ENCODE measurements at regions not wholly inside any gene's neighbourhood (a gene's known extent, or its start where the extent isn't known, plus 50 kb on each side); places are given as distances from the start of the nearest gene placed in this dataset.

- H3K4me1 ChIP-seq (ENCODE audit: control insufficient read depth, insufficient read depth, low read length) = no peaks in the 10 kb centered on the region
- H3K36me3 ChIP-seq (ENCODE audit: control insufficient read depth, insufficient read depth, low read length) = no peaks in the 10 kb centered on the region
- no peaks in the 10 kb centered on the region for H3K27me3 ChIP-seq (ENCODE audit: control insufficient read depth, insufficient read depth, low read length)
- H3K4me3 ChIP-seq (ENCODE audit: low read depth, low read length) = no peak overlapping the region
- no peak overlapping the region for H3K9ac ChIP-seq (ENCODE audit: low read depth, low read length)
- peaks cover 19% of the 10 kb centered on the region for H3K9me3 ChIP-seq (ENCODE audit: control insufficient read depth, insufficient read depth, low read length)
Measured at GRCh38 chr1:193434319-193434718, 247.9 kb upstream of the B3GALT2 start.

- Histone ChIP-seq H3K9ac (ENCODE audit: low read depth, low read length) (no peak overlapping the region), H3K36me3 (ENCODE audit: control insufficient read depth, insufficient read depth, low read length) (no peaks in the 10 kb centered on the region), H3K4me3 (ENCODE audit: low read depth, low read length) (no peak overlapping the region), H3K4me1 (ENCODE audit: control insufficient read depth, insufficient read depth, low read length) (no peaks in the 10 kb centered on the region), H3K9me3 (ENCODE audit: control insufficient read depth, insufficient read depth, low read length) (peaks cover 19% of the 10 kb centered on the region), H3K27me3 (ENCODE audit: control insufficient read depth, insufficient read depth, low read length) (no peaks in the 10 kb centered on the region)
Measured at GRCh38 chr1:193433599-193433998, 247.2 kb upstream of the B3GALT2 start.

- Histone ChIP-seq H3K4me3 (ENCODE audit: low read depth, low read length) (no peak overlapping the region), H3K4me1 (ENCODE audit: control insufficient read depth, insufficient read depth, low read length) (no peaks in the 10 kb centered on the region), H3K9ac (ENCODE audit: low read depth, low read length) (no peak overlapping the region), H3K36me3 (ENCODE audit: control insufficient read depth, insufficient read depth, low read length) (no peaks in the 10 kb centered on the region), H3K27me3 (ENCODE audit: control insufficient read depth, insufficient read depth, low read length) (no peaks in the 10 kb centered on the region), H3K9me3 (ENCODE audit: control insufficient read depth, insufficient read depth, low read length) (peaks cover 19% of the 10 kb centered on the region)
Measured at GRCh38 chr1:193432979-193433587, 246.7 kb upstream of the B3GALT2 start.

- Histone ChIP-seq H3K4me3 (ENCODE audit: low read depth, low read length) (no peak overlapping the region), H3K9me3 (ENCODE audit: control insufficient read depth, insufficient read depth, low read length) (peaks cover 19% of the 10 kb centered on the region), H3K27me3 (ENCODE audit: control insufficient read depth, insufficient read depth, low read length) (no peaks in the 10 kb centered on the region), H3K9ac (ENCODE audit: low read depth, low read length) (no peak overlapping the region), H3K36me3 (ENCODE audit: control insufficient read depth, insufficient read depth, low read length) (no peaks in the 10 kb centered on the region), H3K4me1 (ENCODE audit: control insufficient read depth, insufficient read depth, low read length) (no peaks in the 10 kb centered on the region)
Measured at GRCh38 chr1:193431265-193431977, 245.0 kb upstream of the B3GALT2 start.

- Histone ChIP-seq H3K4me3 (ENCODE audit: low read depth, low read length) (no peak overlapping the region), H3K4me1 (ENCODE audit: control insufficient read depth, insufficient read depth, low read length) (no peaks in the 10 kb centered on the region), H3K9ac (ENCODE audit: low read depth, low read length) (no peak overlapping the region), H3K27me3 (ENCODE audit: control insufficient read depth, insufficient read depth, low read length) (no peaks in the 10 kb centered on the region), H3K9me3 (ENCODE audit: control insufficient read depth, insufficient read depth, low read length) (peaks cover 5% of the 10 kb centered on the region), H3K36me3 (ENCODE audit: control insufficient read depth, insufficient read depth, low read length) (no peaks in the 10 kb centered on the region)
Measured at GRCh38 chr1:193427524-193427923, 241.1 kb upstream of the B3GALT2 start.

- Histone ChIP-seq H3K4me1 (ENCODE audit: control insufficient read depth, insufficient read depth, low read length) (no peaks in the 10 kb centered on the region), H3K36me3 (ENCODE audit: control insufficient read depth, insufficient read depth, low read length) (no peaks in the 10 kb centered on the region), H3K9ac (ENCODE audit: low read depth, low read length) (no peak overlapping the region), H3K9me3 (ENCODE audit: control insufficient read depth, insufficient read depth, low read length) (no peaks in the 10 kb centered on the region), H3K4me3 (ENCODE audit: low read depth, low read length) (no peak overlapping the region), H3K27me3 (ENCODE audit: control insufficient read depth, insufficient read depth, low read length) (no peaks in the 10 kb centered on the region)
Measured at GRCh38 chr1:193426061-193426460, 239.6 kb upstream of the B3GALT2 start.

GRCh38 chr1:193421487-193421886, 235.1 kb upstream of the B3GALT2 start:
- no peak overlapping the region for H3K4me3 ChIP-seq (ENCODE audit: low read depth, low read length)
- no peak overlapping the region for H3K9ac ChIP-seq (ENCODE audit: low read depth, low read length)
- H3K27me3 ChIP-seq (ENCODE audit: control insufficient read depth, insufficient read depth, low read length) = no peaks in the 10 kb centered on the region
- no peaks in the 10 kb centered on the region for H3K36me3 ChIP-seq (ENCODE audit: control insufficient read depth, insufficient read depth, low read length)
- H3K9me3 ChIP-seq (ENCODE audit: control insufficient read depth, insufficient read depth, low read length) = no peaks in the 10 kb centered on the region
- H3K4me1 ChIP-seq (ENCODE audit: control insufficient read depth, insufficient read depth, low read length) = no peaks in the 10 kb centered on the region

- no peaks in the 10 kb centered on the region for H3K36me3 ChIP-seq (ENCODE audit: control insufficient read depth, insufficient read depth, low read length)
- no peaks in the 10 kb centered on the region for H3K27me3 ChIP-seq (ENCODE audit: control insufficient read depth, insufficient read depth, low read length)
- H3K4me3 ChIP-seq (ENCODE audit: low read depth, low read length) = no peak overlapping the region
- H3K9me3 ChIP-seq (ENCODE audit: control insufficient read depth, insufficient read depth, low read length) = no peaks in the 10 kb centered on the region
- no peak overlapping the region for H3K9ac ChIP-seq (ENCODE audit: low read depth, low read length)
- H3K4me1 ChIP-seq (ENCODE audit: control insufficient read depth, insufficient read depth, low read length) = no peaks in the 10 kb centered on the region
Measured at GRCh38 chr1:193419295-193419694, 232.9 kb upstream of the B3GALT2 start.

GRCh38 chr1:193418745-193419058, 232.3 kb upstream of the B3GALT2 start:
- Histone ChIP-seq H3K4me3 (ENCODE audit: low read depth, low read length) (no peak overlapping the region), H3K27me3 (ENCODE audit: control insufficient read depth, insufficient read depth, low read length) (no peaks in the 10 kb centered on the region), H3K9ac (ENCODE audit: low read depth, low read length) (no peak overlapping the region), H3K4me1 (ENCODE audit: control insufficient read depth, insufficient read depth, low read length) (no peaks in the 10 kb centered on the region), H3K36me3 (ENCODE audit: control insufficient read depth, insufficient read depth, low read length) (no peaks in the 10 kb centered on the region), H3K9me3 (ENCODE audit: control insufficient read depth, insufficient read depth, low read length) (no peaks in the 10 kb centered on the region)

GRCh38 chr1:193417945-193418744, 231.7 kb upstream of the B3GALT2 start:
- no peaks in the 10 kb centered on the region for H3K36me3 ChIP-seq (ENCODE audit: control insufficient read depth, insufficient read depth, low read length)
- H3K27me3 ChIP-seq (ENCODE audit: control insufficient read depth, insufficient read depth, low read length) = no peaks in the 10 kb centered on the region
- no peak overlapping the region for H3K4me3 ChIP-seq (ENCODE audit: low read depth, low read length)
- H3K4me1 ChIP-seq (ENCODE audit: control insufficient read depth, insufficient read depth, low read length) = no peaks in the 10 kb centered on the region
- no peaks in the 10 kb centered on the region for H3K9me3 ChIP-seq (ENCODE audit: control insufficient read depth, insufficient read depth, low read length)
- H3K9ac ChIP-seq (ENCODE audit: low read depth, low read length) = no peak overlapping the region

GRCh38 chr1:193417403-193417802, 231.0 kb upstream of the B3GALT2 start:
- no peaks in the 10 kb centered on the region for H3K36me3 ChIP-seq (ENCODE audit: control insufficient read depth, insufficient read depth, low read length)
- no peak overlapping the region for H3K9ac ChIP-seq (ENCODE audit: low read depth, low read length)
- H3K4me1 ChIP-seq (ENCODE audit: control insufficient read depth, insufficient read depth, low read length) = no peaks in the 10 kb centered on the region
- H3K4me3 ChIP-seq (ENCODE audit: low read depth, low read length) = no peak overlapping the region
- no peaks in the 10 kb centered on the region for H3K9me3 ChIP-seq (ENCODE audit: control insufficient read depth, insufficient read depth, low read length)
- no peaks in the 10 kb centered on the region for H3K27me3 ChIP-seq (ENCODE audit: control insufficient read depth, insufficient read depth, low read length)

All from iPS-15b (cell line).